HG03521 (cell line): ENCODE measurements at regions not wholly inside any gene's neighbourhood (a gene's known extent, or its start where the extent isn't known, plus 50 kb on each side); places are given as distances from the start of the nearest gene placed in this dataset.

Experiments used
- ATAC-seq: cut with Tn5 transposase; IDR thresholded peaks from one replicate; pipeline ENCODE4 v1.9.1; 2021; ENCODE audit warnings: mild to moderate bottlenecking, moderate library complexity; ENCODE audit not compliant: unreplicated experiment

GRCh38 chr18:41703744-41704530 lies 251.1 kb upstream of the PIK3C3 start:
- ATAC-seq, result no peak

- ATAC-seq, result no peak
Observed at GRCh38 chr18:41700416-41700815, 254.6 kb upstream of the PIK3C3 start.

- ATAC-seq, result no peak
Observed at GRCh38 chr18:41695441-41695840, 259.6 kb upstream of the PIK3C3 start.

- no peak for ATAC-seq
Observed at GRCh38 chr18:41693008-41693407, 262.0 kb upstream of the PIK3C3 start.

GRCh38 chr18:41690332-41691127 lies 264.5 kb upstream of the PIK3C3 start:
- no peak for ATAC-seq

- no peak for ATAC-seq
Observed at GRCh38 chr18:41687138-41687537, 267.9 kb upstream of the PIK3C3 start.

GRCh38 chr18:41681138-41681880 lies 273.7 kb upstream of the PIK3C3 start:
- ATAC-seq, result no peak

GRCh38 chr18:41674506-41674905 lies 280.5 kb upstream of the PIK3C3 start:
- no peak for ATAC-seq

- ATAC-seq, result no peak
Observed at GRCh38 chr18:41666231-41666630, 288.8 kb upstream of the PIK3C3 start.

GRCh38 chr18:41665210-41665609 lies 289.8 kb upstream of the PIK3C3 start:
- no peak for ATAC-seq

GRCh38 chr18:41660654-41661053 lies 294.4 kb upstream of the PIK3C3 start:
- no peak for ATAC-seq

- ATAC-seq, result no peak
Observed at GRCh38 chr18:41659438-41660130, 295.4 kb upstream of the PIK3C3 start.

- no peak for ATAC-seq
Observed at GRCh38 chr18:41657189-41657588, 297.8 kb upstream of the PIK3C3 start.

GRCh38 chr18:41655074-41655473 lies 300.0 kb upstream of the PIK3C3 start:
- no peak for ATAC-seq

- no peak for ATAC-seq
Observed at GRCh38 chr18:41647914-41648313, 307.1 kb upstream of the PIK3C3 start.

- ATAC-seq, result no peak
Observed at GRCh38 chr18:41646915-41647620, 308.0 kb upstream of the PIK3C3 start.

- ATAC-seq, result no peak
Observed at GRCh38 chr18:41645589-41646360, 309.3 kb upstream of the PIK3C3 start.

- ATAC-seq, result no peak
Observed at GRCh38 chr18:41644466-41644865, 310.6 kb upstream of the PIK3C3 start.

GRCh38 chr18:41643427-41643826 lies 311.6 kb upstream of the PIK3C3 start:
- ATAC-seq, result no peak

GRCh38 chr18:41642756-41643155 lies 312.3 kb upstream of the PIK3C3 start:
- ATAC-seq, result no peak
